K562 (cell line): ENCODE measurements at regions not wholly inside any gene's neighbourhood (a gene's known extent, or its start where the extent isn't known, plus 50 kb on each side); places are given as distances from the start of the nearest gene placed in this dataset.

Experiments used
- ATAC-seq: fragments of 200-7000 bp; cut with Tn5 transposase; 3 replicates; pipeline ENCODE4 v1.9.1; 2020; ENCODE audit warnings: moderate library complexity
- BruUV-seq: library from RNA; stranded (reverse); fragments of 400-500 nt; replicated peaks from 2 replicates; lab custom pipeline; 2021; lab: Mats Ljungman, UMichigan
- CTCF ChIA-PET: fragments of 300-600 bp; formaldehyde crosslinking; extraction: SDS; loops from one replicate; lab custom pipeline; 2021; ENCODE audit warnings: low intra/inter-chr PET ratio; lab: Yijun Ruan, JAX
- POLR2A ChIA-PET: fragments of 300-600, 350-650 bp; sonication (Branson Sonifier 250); formaldehyde crosslinking; extraction: SDS; loops from one replicate; lab custom pipeline; 2021; ENCODE audit warnings: antibody characterized with exemption, inconsistent platforms; lab: Yijun Ruan, JAX
- DNase-seq, 4 experiments: peaks; one replicate each; pipeline versions ENCODE4 v3.0.0 to v3.0.0-alpha.2; 2011 to 2018; ENCODE audit warnings: low spot score in 3 of 4, mixed read lengths in 3 of 4; ENCODE audit errors: extremely low read depth in 1 of 4
- FAIRE-seq: peaks from 2 replicates; lab custom pipeline; 2011; peaks lifted over from hg19 to GRCh38; lab: Jason Lieb, UNC
- H2AFZ ChIP-seq: 2 replicates; pipeline ENCODE4 v1.6.0; 2011; ENCODE audit warnings: low read depth, low read length, control low read depth, inconsistent platforms
- H3K27ac ChIP-seq: fragments of 200-600 bp; 3 replicates; pipeline ENCODE4 v1.8.0; 2011; ENCODE audit warnings: low read depth, mild to moderate bottlenecking, control low read depth, inconsistent platforms, low read length, moderate library complexity, mixed read lengths; ENCODE audit errors: extremely low read depth
- H3K27me3 ChIP-seq, 2 experiments: fragments of 300-600 bp in 1 of 2; 2 replicates in 1 of 2; 3 replicates in 1 of 2; pipeline versions ENCODE4 v1.6.0 to v1.8.0; 2011; ENCODE audit warnings: inconsistent platforms in 2 of 2, low read length in 2 of 2, mild to moderate bottlenecking in 1 of 2, mixed read lengths in 1 of 2, moderate library complexity in 1 of 2; ENCODE audit not compliant: control insufficient read depth in 2 of 2, insufficient read depth in 2 of 2
- H3K36me3 ChIP-seq: fragments of 300-600 bp; 3 replicates; pipeline ENCODE4 v1.8.0; 2011; ENCODE audit warnings: mild to moderate bottlenecking, low read length, inconsistent platforms; ENCODE audit not compliant: control insufficient read depth, insufficient read depth
- H3K4me1 ChIP-seq, 2 experiments: fragments of 200-600 bp in 1 of 2; replicated peaks in 1 of 2; 2 replicates in 1 of 2; 3 replicates in 1 of 2; pipeline versions ENCODE4 v1.5.1 to v1.8.0; 2011; ENCODE audit warnings: inconsistent platforms in 2 of 2, low read length in 2 of 2, mild to moderate bottlenecking in 1 of 2, mixed read lengths in 1 of 2, moderate library complexity in 1 of 2; ENCODE audit not compliant: control insufficient read depth in 2 of 2, insufficient read depth in 2 of 2
- H3K4me2 ChIP-seq: 2 replicates; pipeline ENCODE4 v1.6.1; 2011; ENCODE audit warnings: low read length, control low read depth, inconsistent platforms, mixed read lengths; ENCODE audit not compliant: insufficient read depth
- H3K4me3 ChIP-seq: fragments of 200-600 bp; sonication (generic), shearing (Covaris generic); 2 replicates; pipeline ENCODE4 v1.5.1; 2016; ENCODE audit warnings: control low read depth, inconsistent platforms
- H3K79me2 ChIP-seq: fragments of 200-600 bp; 3 replicates; pipeline ENCODE4 v1.8.0; 2011; ENCODE audit warnings: low read length, inconsistent platforms; ENCODE audit not compliant: control insufficient read depth, insufficient read depth
- H3K9ac ChIP-seq, 2 experiments: 2 replicates each; pipeline versions ENCODE4 v1.6.0 to v1.6.1; 2011; ENCODE audit warnings: low read depth in 2 of 2, low read length in 2 of 2, control low read depth in 1 of 2, inconsistent platforms in 1 of 2, mild to moderate bottlenecking in 1 of 2, mixed read lengths in 1 of 2; ENCODE audit not compliant: insufficient read depth in 1 of 2
- H3K9me1 ChIP-seq: one replicate; pipeline ENCODE4 v1.6.0; 2011; ENCODE audit warnings: inconsistent platforms, mild to moderate bottlenecking, low read length, moderate library complexity; ENCODE audit not compliant: control insufficient read depth, insufficient read depth
- H3K9me3 ChIP-seq: replicated peaks from 2 replicates; pipeline ENCODE4 v1.5.1; 2011; ENCODE audit warnings: low read depth, low read length, inconsistent platforms; ENCODE audit not compliant: control insufficient read depth, insufficient read depth
- H4K20me1 ChIP-seq: replicated peaks from 2 replicates; pipeline ENCODE4 v1.6.1; 2011; ENCODE audit warnings: low read length, inconsistent platforms, mixed read lengths; ENCODE audit not compliant: control insufficient read depth, insufficient read depth
- E2F3 ChIP-seq: fragments of 250-450 bp; sonication (Bioruptor Pico); IDR thresholded peaks from 2 replicates; pipeline ENCODE4 v1.4.0; 2020; ENCODE audit warnings: mild to moderate bottlenecking
- MBD2 ChIP-seq: sonication (generic); IDR thresholded peaks from 2 replicates; pipeline ENCODE4 v1.6.1; 2016; ENCODE audit warnings: low read depth, borderline replicate concordance
- MCM3 ChIP-seq: fragments of 450-650 bp; IDR thresholded peaks from 2 replicates; pipeline ENCODE4 v1.6.1; 2016
- NELFE ChIP-seq: IDR thresholded peaks from 2 replicates; pipeline ENCODE4 v1.6.1; 2011; ENCODE audit warnings: mild to moderate bottlenecking; ENCODE audit not compliant: insufficient read depth, insufficient read length
- NFXL1 ChIP-seq: fragments of 450-650 bp; formaldehyde crosslinking; IDR thresholded peaks from 2 replicates; pipeline ENCODE4 v1.4.0; 2021; ENCODE audit warnings: mild to moderate bottlenecking
- NR1H2 ChIP-seq: sonication (generic); formaldehyde crosslinking; IDR thresholded peaks from 2 replicates; pipeline ENCODE4 v1.4.0; 2020; ENCODE audit warnings: mild to moderate bottlenecking, missing genetic modification reagents
- SP1 ChIP-seq: sonication (generic); formaldehyde crosslinking; IDR thresholded peaks from 2 replicates; pipeline ENCODE4 v1.8.1; 2022; ENCODE audit warnings: mild to moderate bottlenecking, missing genetic modification reagents
- ZKSCAN1 ChIP-seq: fragments of 150-350 bp; IDR thresholded peaks from 2 replicates; pipeline ENCODE4 v1.6.1; 2016; ENCODE audit warnings: low read depth, low read length
- ZNF324 ChIP-seq: fragments of 250-450 bp; sonication (Bioruptor Pico); IDR thresholded peaks from 2 replicates; pipeline ENCODE4 v1.4.0; 2020; ENCODE audit warnings: mild to moderate bottlenecking
- ZNF717 ChIP-seq: fragments of 250-450 bp; sonication (Bioruptor Pico); IDR thresholded peaks from 2 replicates; pipeline ENCODE4 v1.5.0; 2021
- WGBS: fragments of 100-300 bp; shearing (Covaris generic); methylation state at CpG from one replicate; pipeline ENCODE4 v1.1.6; 2016; ENCODE audit warnings: low coverage, mixed read lengths; ENCODE audit not compliant: insufficient coverage; ENCODE audit errors: missing lambda C conversion rate; 5-methylcytosine and 5-hydroxymethylcytosine counted together
- in situ Hi-C: fragments of 300-500 bp; cut with MboI; formaldehyde crosslinking; loops from 4 replicates; pipeline ENCODE4 v1.15.0; 2018; ENCODE audit warnings: inconsistent platforms, mixed read lengths
- intact Hi-C: fragments of 100-400 bp; cut with micrococcal nuclease; formaldehyde crosslinking; loops from 2 replicates; pipeline ENCODE4 v1.14.2; 2022
- TF ChIP-seq, protein P1 (sequence below): fragments of 250-450 bp; sonication (Bioruptor Pico); IDR thresholded peaks from 2 replicates; pipeline ENCODE4 v1.6.1; 2021; ENCODE audit warnings: mild to moderate bottlenecking
- TF ChIP-seq, protein P2 (sequence below): fragments of 250-450 bp; sonication (Bioruptor Pico); IDR thresholded peaks from 2 replicates; pipeline ENCODE4 v1.8.0; 2021; ENCODE audit warnings: borderline replicate concordance, mild to moderate bottlenecking, moderate library complexity; ENCODE audit not compliant: poor library complexity, severe bottlenecking
- TF ChIP-seq, protein P3 (sequence below): fragments of 450-650 bp; IDR thresholded peaks from 2 replicates; pipeline ENCODE4 v1.7.0; 2016; ENCODE audit warnings: borderline replicate concordance

DNA sequence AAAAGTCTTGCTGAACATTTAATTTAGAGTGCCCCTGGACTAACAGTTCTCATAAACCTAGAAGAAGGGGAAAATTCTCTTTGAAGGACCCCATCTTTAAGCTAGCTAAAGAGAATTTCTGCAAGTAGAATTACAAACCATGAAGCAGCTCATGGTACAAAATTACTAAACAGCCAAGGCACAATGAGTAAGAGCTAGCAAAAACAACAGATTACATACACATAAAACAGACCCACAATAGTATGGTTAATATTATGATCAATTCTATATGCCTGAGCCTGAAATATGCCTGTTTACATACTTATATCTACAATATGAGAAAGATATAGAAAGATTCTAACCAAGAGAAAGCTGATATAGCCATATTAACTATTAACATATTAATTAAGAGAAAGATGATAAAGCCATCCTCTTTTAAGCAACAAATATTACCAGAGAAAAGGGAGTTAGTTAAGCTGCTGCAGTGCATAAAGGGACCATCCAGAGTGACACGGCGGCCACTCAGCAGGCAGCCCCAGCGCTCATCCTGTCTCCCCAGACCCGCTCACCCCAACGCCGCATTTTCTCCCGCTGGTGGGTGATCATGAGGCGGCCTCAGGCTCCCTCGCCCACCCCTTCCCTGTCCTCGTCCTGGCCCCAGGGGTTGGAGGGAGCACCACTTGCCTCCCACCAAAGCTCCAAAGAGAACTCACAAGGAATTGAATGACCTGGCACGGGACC lies 98.4 kb upstream of the CARMIL1 start:
- Histone ChIP-seq H2AFZ (no peak overlapping the region), H4K20me1 (no peaks in the 10 kb centered on the region), H3K9me1 (no peaks in the 10 kb centered on the region), H3K27me3 (peaks cover 4 to 14% of the 10 kb centered on the region in 2 experiments; a peak in 4 of 5 replicates), H3K79me2 (no peaks in the 10 kb centered on the region), H3K27ac (no peak overlapping the region), H3K36me3 (no peaks in the 10 kb centered on the region), H3K4me1 (no peaks in the 10 kb centered on the region), H3K4me3 (no peak overlapping the region), H3K9me3 (no peaks in the 10 kb centered on the region), H3K9ac (no peak overlapping the region), H3K4me2 (no peak overlapping the region)
- TF ChIP-seq, protein P1, sequence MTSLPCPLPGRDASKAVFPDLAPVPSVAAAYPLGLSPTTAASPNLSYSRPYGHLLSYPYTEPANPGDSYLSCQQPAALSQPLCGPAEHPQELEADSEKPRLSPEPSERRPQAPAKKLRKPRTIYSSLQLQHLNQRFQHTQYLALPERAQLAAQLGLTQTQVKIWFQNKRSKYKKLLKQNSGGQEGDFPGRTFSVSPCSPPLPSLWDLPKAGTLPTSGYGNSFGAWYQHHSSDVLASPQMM (CRISPR knock-in tag), result no peak
- TF ChIP-seq NR1H2 (CRISPR knock-in tag) (no peak), ZNF717 (no peak), ZKSCAN1 (no peak), NFXL1 (CRISPR knock-in tag) (no peak), E2F3 (CRISPR knock-in tag) (no peak), ZNF324 (CRISPR knock-in tag) (no peak), MBD2 (no peak), MCM3 (no peak), SP1 (CRISPR knock-in tag) (no peak), NELFE (no peak)
- TF ChIP-seq, protein P2, sequence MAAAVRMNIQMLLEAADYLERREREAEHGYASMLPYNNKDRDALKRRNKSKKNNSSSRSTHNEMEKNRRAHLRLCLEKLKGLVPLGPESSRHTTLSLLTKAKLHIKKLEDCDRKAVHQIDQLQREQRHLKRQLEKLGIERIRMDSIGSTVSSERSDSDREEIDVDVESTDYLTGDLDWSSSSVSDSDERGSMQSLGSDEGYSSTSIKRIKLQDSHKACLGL (CRISPR knock-in tag), result no peak
- TF ChIP-seq, protein P3, sequence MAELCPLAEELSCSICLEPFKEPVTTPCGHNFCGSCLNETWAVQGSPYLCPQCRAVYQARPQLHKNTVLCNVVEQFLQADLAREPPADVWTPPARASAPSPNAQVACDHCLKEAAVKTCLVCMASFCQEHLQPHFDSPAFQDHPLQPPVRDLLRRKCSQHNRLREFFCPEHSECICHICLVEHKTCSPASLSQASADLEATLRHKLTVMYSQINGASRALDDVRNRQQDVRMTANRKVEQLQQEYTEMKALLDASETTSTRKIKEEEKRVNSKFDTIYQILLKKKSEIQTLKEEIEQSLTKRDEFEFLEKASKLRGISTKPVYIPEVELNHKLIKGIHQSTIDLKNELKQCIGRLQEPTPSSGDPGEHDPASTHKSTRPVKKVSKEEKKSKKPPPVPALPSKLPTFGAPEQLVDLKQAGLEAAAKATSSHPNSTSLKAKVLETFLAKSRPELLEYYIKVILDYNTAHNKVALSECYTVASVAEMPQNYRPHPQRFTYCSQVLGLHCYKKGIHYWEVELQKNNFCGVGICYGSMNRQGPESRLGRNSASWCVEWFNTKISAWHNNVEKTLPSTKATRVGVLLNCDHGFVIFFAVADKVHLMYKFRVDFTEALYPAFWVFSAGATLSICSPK, result no peak
- intact Hi-C loops, result no loop called here
- 0% methylated on average over 11 of the region's 11 CpGs for WGBS
- FAIRE-seq (no peak), ATAC-seq (no peak; the same call in 2 of the 3 replicates), DNase-seq (no peak)
- ChIA-PET POLR2A (interaction anchor here (0.8 to 1.1 kb wide), 2 partner anchors 9 to 11 kb away, joined by 3 to 6 read pairs; no protein-coding TSS in a partner anchor), CTCF (no interaction called here)
- BruUV-seq, result no TSS peak
- in situ Hi-C loops, result no loop called here
